GM13976 (cell line): ENCODE measurements at regions not wholly inside any gene's neighbourhood (a gene's known extent, or its start where the extent isn't known, plus 50 kb on each side); places are given as distances from the start of the nearest gene placed in this dataset.

ENCODE experiments used
- DNase-seq: peaks from one replicate; pipeline ENCODE4 v3.0.0; 2012; ENCODE audit warnings: low spot score
- in situ Hi-C: fragments of 300-500 bp; cut with MboI; formaldehyde crosslinking; loops from one replicate; pipeline ENCODE4 v1.12.0; 2022; ENCODE audit warnings: low sequenced_read_pairs, mixed read lengths, inconsistent platforms; ENCODE audit not compliant: unreplicated experiment
- TF ChIP-seq, protein P1 (sequence below): IDR thresholded peaks from 2 replicates; pipeline ENCODE4 v1.5.1; 2012; ENCODE audit warnings: borderline replicate concordance, mild to moderate bottlenecking; ENCODE audit not compliant: insufficient read depth; ENCODE audit errors: extremely low read depth, missing control alignments, control extremely low read depth

DNA sequence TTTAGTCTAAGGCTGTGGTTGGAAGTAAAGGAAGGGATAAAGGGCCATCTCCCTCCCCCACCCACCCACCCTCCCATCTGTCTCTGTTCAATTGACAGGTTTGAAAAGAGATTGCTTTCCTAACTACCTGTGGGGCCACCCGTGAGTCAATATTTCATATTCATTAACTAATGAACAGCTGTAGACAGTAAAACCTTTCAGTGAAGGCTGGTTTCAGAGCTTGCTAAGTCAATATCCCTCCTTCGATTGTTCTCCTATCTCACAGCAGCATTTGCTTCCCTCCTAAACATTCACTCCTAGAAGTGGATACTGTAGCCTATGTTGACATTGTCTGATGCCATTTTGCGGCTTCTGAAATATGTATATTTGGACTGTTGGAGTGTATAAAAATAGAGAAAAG lies 85.9 kb upstream of the SYNPR start:
- TF ChIP-seq, protein P1, sequence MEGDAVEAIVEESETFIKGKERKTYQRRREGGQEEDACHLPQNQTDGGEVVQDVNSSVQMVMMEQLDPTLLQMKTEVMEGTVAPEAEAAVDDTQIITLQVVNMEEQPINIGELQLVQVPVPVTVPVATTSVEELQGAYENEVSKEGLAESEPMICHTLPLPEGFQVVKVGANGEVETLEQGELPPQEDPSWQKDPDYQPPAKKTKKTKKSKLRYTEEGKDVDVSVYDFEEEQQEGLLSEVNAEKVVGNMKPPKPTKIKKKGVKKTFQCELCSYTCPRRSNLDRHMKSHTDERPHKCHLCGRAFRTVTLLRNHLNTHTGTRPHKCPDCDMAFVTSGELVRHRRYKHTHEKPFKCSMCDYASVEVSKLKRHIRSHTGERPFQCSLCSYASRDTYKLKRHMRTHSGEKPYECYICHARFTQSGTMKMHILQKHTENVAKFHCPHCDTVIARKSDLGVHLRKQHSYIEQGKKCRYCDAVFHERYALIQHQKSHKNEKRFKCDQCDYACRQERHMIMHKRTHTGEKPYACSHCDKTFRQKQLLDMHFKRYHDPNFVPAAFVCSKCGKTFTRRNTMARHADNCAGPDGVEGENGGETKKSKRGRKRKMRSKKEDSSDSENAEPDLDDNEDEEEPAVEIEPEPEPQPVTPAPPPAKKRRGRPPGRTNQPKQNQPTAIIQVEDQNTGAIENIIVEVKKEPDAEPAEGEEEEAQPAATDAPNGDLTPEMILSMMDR: no peak
- in situ Hi-C loops: no loop called here
- DNase-seq: no peak

DNA sequence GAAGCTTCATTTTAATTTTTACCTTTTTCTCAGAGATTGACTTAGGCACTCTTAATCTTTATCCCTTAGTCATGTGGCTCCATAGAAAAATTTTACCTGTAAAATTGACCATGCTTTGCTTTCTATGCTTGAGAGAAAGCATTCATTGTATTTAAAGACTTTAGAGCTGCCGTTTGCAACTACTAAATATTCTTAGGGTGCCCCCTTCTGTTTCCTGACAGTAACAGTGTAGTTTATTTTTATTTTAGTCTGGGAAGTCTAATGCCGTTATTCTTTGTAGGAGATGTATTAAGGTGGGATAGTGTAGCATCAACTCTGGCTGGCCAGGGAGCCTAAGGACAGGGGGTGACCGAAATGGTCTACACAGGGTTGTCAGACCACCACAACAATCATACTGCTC lies 84.5 kb upstream of the SYNPR start:
- no peak for DNase-seq
- TF ChIP-seq, protein P1: no peak
- in situ Hi-C loops: no loop called here

DNA sequence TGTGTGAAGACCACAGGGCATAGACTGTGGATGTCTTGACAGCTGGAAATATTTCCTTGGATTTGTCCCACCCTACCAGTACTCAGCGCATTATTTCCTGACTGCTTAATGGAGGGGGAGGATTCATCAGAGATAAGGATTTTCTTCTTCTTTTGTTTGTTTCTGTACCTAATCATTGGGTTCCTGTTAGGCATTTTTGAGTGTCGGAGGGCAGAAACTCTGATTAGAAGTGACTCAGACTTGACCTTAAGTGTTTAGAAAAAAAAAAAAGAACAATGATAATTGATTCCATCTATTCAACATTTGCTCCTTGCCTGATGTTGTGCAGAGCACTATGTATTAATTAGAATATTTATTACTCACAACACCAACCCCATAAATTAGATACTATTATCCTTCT lies 78.5 kb upstream of the SYNPR start:
- TF ChIP-seq, protein P1: no peak
- no peak for DNase-seq
- in situ Hi-C loops: no loop called here

DNA sequence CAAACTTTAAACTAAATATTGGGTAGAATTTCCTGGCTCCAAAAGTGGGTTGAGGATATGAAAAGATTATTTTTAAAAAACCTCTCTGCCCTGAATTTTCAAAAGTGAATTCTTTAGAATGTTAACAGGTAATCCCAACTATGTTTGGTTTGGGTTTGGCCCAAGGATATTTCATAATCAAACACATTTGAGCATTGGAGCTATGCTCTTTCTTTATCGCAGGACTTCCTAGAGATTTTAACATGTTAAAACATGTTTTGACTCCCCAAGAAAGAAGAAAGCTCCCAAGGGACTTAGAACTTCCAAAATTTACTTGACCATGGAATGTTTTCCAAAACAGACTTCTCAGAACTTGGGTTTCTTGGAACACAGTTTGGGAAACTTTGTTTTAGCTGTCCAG lies 75.6 kb upstream of the SYNPR start:
- TF ChIP-seq, protein P1: no peak
- in situ Hi-C loops: no loop called here
- DNase-seq: no peak

DNA sequence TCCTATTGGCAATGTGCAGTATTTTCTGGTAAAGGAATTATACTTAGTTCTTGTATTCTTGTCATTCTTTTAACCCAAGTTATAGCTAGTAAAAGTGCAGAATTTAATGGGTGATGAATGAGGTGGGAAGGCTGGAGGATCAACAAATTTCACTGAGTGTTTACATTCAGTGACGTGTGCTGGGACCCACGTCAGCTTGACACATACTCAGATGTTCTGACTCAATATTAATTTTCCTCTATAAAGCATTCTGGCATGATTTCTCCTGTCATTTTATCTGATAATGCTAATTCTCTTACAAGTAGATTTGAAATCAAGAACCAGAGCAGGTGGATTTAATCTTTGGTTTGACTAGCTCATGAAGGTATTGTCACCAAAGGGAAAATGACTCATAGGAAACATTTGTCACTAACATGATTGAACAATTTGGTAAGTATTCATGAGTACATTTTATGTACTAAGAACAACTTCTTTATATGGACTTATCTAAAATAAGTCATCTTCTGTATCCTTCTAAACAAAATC lies 71.0 kb upstream of the SYNPR start:
- in situ Hi-C loops: no loop called here
- DNase-seq: no peak
- TF ChIP-seq, protein P1: no peak

DNA sequence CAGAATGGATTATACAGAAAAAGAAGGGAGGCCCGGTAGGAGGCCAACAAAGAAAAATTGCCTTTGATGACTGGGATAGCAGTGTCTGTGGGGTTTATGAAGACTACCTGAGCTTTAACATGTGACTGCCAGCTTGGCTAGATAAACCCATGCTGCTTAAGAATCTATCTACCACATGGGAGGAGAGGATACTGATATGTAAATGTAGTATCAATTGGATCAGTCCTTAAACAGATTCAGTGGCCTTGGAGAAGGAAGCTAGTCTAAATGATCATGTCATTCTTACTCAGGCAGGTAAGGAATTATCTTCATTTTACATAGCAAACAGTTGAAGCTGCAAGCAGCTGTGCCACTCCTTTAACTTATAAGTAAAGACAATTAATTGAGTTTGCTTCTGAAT lies 50.0 kb upstream of the SYNPR start:
- TF ChIP-seq, protein P1: no peak
- no peak for DNase-seq
- in situ Hi-C loops: loop anchor here (25.0 kb wide), 1 partner anchor 566 kb away; no protein-coding TSS in a partner anchor
